SK-N-MC (cell line): ENCODE measurements at regions not wholly inside any gene's neighbourhood (a gene's known extent, or its start where the extent isn't known, plus 50 kb on each side); places are given as distances from the start of the nearest gene placed in this dataset.

Source experiments
- EZH2 ChIP-seq: fragments of 200-600 bp; sonication (generic); IDR thresholded peaks from one replicate; pipeline ENCODE4 v1.6.1; 2017; ENCODE audit warnings: antibody characterized with exemption
- POLR2AphosphoS5 ChIP-seq: IDR thresholded peaks from 2 replicates; pipeline ENCODE4 v1.6.1; 2012; ENCODE audit warnings: mild to moderate bottlenecking, low read depth, low read length, borderline replicate concordance

DNA sequence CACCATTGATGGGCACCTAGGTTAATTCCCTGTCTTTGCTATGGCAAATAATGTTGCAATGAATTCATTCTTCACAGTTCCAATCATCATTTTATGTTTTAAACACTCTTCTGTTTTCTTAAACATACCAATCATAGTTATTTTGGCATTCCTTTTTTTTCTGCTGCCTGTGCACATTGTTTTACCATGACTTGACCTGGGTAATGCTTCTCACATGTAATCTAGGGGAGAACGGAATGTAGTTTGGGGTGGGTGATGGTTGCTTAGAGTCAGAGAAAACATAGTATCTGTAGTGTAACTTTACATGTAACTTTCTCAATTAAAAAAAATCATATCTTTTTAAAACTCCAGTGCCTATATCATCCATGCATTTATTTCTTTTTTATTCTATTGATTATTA, 1945.3 kb upstream of the RAG2 start:
- TF ChIP-seq EZH2: no peak
- TF ChIP-seq POLR2AphosphoS5: no peak
